Fibroblast of skin of left quadriceps (primary cell): ENCODE measurements at regions not wholly inside any gene's neighbourhood (a gene's known extent, or its start where the extent isn't known, plus 50 kb on each side); places are given as distances from the start of the nearest gene placed in this dataset.

Experiments
- DNase-seq, 2 experiments: peaks; one replicate each; pipeline ENCODE4 v3.0.0-alpha.2; 2013; ENCODE audit warnings: low read depth in 2 of 2

DNA sequence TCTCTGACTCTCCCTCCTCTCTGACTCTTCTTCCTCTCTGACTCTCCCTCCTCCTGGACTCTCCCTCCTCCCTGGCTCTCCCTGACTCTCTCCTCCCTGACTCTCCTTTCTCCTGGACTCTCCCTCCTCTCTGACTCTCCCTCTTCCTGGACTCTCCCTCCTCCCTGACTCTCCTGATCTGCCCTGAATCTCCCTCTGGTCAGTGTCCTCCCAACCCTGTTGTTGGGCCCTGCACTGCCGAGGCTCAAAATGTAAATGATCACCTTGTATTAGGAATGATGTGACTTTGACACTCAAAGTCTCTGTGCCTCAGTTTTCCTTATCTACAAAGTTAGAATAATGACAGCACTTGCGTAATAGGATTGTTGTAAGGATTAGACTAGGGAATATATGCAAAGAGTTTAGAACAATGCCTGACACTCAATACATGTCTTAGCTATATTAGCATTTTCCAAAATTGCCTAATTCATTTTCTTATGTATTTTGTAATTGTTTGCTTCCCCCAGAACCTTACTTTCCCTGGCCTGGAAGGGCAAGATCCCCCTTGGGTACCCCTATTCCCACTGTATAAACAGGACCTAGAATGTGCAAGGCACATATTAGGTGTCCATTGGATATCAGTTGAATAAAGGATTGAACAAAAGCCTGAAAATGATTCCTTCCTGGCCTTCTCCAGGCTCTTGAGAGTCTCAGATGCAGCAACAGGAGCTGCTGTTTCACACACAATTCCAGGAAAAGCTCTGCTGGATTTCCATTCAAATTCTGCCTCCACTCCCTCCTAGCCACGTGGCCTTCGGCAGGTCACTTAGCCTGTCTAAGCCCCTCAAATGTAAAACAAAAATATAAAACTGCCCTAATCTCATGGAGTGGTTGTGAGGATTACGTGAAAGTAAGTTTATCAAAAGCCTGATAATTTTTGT is 170.1 kb downstream of the INHBB start:
- no peak for DNase-seq

DNA sequence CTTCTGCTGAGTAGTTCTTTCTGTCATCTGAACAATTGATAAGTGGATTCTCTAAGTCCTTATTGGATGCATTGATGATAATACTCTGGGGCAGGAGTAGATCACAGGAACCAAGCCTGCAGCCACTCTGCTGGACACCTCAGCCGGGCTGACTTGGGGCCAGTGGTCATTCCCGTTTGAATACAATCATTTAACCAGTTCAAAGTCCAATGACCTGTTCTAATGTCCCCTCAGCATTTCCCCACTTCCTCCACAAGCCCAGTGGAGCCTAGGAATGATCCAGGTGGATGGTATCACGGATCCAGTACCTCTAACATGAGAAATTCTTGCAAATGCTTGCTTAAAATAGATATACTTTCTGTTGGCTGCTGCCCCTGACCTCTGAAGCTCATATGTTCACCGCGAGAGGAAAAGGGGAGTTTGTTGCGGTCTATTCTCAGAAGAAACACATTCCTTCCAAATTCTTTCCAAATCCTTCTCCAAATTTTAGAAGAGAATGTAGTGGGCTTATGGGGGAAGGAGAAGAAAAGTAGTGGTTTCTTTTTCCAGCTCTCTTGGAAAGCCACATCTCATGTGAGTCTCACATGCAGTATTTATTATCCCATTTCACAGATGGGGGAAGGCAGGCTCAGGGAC is 170.9 kb downstream of the INHBB start:
- DNase-seq = peak in 1 of 2 experiments; percentile 28

DNA sequence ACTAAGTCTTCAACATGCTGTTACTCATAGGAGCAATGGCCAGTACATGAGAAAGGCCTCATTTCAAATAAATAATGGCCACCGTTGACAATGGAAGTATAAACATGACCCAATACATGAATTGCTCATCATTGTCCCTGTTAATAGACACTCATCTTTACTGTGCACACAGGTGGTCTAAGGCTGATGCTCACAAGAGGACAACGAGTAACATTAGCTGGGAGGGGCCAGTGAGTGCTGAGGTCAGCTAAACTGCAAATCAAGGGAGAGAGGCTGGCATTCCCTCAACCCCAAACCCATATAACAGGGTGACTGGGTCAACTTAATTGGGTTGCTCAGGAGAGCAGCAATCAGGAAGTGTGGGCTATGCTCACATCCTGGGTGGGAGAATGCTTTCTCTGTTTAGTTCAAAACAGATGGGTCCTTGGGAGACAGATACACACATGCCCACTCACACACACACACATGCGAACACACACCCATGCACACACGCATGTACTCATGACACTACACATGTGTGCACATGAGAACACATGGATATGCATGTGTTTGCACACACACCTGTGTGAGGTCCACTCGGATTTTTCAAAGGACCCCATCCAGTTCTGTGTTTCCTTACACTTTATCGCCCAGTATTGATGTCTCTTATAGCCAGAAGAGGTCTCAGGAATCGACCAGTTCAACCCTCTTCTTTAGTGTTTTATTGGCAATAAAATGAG is 172.0 kb downstream of the INHBB start:
- DNase-seq = no peak

DNA sequence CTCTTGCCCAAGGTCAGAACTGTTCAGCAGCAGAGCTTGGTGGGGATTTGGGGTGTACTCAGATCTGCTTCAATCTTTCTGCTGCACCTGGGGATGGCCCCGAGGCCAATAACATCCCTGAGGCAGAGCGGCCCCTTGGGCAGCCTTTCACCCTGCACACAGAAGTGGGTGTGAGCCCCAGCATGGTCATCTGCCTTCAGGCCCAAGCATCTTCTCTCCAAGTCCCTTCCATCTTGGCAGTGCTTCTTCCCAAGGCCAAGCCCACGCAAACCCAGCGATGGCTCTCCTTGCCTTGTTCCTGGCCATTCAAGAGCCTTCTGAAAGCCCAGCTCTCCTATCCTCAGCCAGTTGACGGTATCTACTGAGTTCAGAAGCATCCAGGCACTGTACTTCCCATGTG is 172.9 kb downstream of the INHBB start:
- DNase-seq = no peak

DNA sequence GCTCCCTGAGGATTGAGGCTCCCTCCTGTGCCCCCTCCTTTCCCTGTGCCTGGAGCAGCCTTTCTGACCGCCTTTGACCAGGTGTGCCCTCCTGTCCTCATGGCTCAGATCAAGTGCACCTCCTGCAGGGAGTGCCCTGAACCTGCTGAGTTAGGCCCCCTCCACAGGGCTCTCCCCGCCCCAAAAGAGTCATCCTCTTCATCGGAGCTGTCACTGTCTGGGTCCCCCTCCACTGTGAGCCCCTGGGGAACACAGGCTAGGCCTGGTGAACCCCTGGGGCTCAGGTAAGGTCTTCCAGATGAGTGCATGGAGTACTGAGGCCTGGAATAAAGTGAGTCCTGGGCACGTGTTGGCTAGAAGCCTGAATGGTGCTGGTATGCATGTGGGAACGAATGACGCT is 173.5 kb downstream of the INHBB start:
- DNase-seq = no peak

DNA sequence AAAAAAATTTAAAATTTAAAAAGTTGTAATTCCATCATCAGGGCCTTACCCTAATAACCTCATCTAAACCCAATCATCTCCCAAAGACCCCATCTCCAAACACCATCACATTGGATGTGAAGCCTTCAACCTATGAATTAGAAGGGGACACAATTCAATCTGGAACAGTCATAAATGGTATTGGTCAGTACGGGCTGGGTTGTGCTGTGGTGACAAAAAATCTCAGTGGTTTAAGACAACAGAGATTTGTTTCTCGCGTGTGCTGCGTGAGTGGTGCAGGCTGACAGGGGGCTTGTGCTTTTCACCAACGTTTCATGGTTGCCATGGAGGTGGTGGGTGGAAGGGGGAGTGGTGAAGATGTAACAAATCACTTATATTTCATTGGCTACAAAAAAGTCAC is 174.5 kb downstream of the INHBB start:
- DNase-seq = no peak

DNA sequence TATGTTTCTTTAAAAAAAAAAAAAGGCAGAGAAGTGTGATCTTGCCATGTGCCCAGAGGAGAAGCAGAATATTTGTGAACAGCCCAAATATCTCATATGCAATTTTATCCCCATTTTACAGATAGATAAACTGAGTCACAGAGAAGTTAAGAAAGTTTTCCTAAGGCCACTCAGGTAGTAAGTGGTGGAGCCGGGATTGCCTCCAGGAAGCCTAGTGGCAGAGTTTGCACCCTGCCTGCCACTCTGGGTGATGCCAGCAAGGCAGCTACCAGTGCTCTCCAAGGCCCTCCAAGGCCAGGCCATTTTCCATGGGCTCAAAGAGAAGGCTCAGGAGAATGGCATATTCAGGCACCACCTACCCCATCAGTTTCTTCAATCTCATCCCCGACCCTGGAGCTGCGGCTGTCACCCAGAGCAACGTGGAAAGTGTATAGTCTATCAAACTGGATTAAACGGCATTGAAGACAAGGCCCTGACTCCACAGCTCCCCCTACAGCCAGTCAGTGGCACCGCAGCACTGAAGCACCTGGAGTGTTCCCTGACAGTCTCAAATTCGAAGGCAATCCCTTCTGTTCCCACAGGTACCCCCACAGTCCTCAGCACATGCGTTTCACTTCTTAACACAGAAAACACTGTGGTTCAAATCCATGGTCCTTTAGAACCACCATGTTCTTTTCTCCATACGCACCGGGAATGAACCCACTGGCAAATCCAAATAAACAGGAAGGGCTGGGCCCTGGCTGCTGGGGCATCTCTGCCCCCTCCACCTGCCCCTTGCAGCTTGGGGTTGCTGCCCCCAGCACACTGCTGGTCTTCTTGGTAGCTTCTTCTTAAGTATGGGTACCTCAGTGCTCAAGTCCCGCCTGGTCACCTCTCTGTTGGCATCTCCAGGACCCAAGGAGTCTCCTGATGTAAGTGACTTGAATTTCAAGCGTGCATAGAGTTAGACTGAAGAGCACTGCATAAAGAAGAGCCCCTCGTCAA is 175.3 kb downstream of the INHBB start:
- DNase-seq = no peak

DNA sequence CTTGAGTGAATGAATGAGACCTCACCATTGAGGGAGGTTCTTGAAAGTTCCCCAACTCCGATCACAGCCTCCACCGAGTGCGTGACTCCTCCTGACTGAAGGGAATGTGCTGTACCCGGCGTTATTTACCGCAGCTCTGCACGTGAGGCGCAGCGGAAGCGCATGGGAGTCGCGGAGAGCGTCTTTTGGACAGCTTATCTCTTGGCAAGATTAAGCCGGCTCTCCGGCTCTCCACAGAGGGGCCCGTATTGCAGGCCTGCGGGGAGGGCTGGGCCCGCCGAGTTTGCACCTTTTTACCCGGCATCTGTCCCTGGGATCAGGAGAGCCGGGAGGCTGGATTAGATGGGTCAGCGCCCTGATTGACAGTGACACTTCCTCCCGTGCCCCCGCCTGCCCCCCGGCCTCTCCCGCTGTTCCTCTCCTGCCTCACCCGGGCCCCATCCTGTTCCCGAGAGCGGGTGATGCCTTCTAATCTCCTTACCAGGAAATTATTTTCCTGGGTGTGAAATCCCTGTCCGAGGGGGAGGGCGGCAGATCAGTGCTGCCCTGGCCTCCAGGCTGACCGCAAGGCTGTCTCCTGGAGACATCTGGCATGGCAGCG is 176.3 kb downstream of the INHBB start:
- no peak for DNase-seq

DNA sequence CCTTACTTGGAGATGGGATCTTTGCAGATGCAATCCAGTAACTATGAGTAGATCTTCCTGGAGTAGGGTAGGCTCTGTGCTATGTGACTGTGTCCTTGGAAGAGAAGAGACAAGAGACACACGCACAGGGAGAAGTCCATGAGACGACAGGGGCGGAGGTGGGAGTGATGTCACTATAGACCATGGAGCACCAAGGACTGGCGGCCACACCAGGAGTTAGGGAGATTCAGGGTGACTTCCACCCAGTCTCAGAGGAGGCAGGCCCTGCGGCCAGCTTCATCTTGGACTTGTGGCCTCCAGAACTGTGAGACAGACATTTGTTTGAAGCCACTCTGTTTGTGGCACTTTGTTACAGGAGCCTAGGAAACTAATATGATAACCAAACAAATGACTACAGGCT is 177.8 kb downstream of the INHBB start:
- DNase-seq = no peak

DNA sequence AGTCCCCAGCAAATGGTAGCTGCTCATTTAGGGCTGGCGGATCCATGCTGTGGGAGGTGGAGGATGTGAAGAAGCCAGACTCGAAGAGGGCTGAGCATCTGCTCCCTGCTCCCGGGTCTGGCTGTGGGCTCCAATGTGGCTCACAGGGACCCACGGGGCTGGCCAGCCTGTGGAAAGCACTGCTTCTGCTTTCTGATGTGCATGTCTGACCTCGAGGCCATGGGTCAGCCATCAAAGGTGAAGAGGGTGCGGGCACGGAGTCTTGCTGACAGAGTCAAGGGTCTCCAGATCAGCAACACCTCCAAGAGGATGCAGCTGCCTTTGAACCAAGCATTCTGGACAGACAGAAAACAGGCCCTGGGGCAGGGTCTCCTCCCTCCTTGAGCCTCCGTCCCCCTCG is 178.2 kb downstream of the INHBB start:
- no peak for DNase-seq

DNA sequence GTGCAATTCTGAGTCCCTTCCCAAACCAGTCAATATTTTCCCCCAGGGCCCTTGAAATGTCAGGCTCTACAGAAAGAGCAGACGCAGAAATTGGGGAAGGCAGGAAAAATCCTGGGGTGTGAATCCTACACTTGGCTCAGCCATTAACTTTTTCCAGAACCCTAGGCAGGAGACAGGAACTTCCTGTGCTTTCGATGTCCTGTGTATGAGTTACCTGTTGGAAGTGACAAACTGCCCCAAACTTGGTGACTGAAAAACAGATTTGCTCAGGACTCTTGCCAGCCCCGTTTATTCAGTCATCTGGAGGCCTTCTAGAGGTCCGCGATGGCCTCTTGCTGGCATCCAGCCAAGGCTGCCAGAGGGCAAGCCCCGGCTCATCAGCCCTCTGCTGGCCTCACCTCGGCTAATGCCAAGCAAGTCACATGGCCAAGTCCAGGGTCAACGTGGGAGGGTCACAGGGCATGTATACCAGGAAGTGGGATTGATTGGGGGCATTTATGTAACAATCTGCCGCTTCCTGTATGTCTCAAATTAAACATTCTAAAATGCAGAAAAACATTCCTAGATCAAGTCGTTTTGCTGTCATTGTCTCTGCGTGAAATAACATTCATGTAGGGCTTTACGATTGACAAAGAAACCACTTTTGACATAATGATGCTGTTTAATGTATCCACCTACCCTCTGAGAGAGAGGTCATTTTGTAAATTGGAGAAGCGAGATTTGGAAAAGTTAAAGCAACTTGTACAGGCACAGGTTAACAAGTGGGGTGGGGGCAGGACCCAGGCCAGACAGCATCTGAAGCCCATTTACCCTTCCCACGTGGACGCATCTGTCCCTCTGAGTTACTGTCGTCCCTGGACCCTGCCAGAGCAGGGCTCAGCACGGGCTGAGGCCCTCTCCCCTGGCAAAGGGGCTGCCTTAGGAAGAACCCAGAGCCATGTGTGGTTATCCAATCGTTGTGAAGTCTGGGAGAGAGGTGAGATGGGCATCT is 179.4 kb downstream of the INHBB start:
- no peak for DNase-seq

DNA sequence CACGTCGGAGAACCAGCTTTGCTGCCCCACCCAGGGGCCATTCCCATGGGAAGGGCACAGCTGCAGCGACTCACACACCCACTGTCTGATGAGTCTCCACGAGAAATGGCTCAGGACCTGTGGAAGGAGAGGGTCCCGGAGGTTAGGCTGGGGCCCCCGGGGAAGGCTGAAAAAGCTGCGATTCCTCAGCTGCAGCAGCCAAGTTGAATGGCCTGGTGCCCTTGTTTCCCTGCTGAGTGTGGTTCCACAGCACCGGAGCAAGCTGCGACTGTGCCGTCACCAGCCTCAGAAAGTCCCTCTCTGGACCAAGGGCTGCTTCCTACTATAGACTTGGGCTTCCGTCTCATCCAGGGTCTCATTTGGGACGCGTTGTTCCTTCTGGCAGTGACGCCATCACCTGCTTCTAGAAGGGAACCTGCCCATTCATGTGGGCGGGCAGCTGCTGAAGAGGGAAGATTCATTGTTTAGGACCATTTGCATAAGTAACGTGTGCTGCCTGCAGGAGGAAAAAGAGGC is 180.2 kb downstream of the INHBB start:
- no peak for DNase-seq

DNA sequence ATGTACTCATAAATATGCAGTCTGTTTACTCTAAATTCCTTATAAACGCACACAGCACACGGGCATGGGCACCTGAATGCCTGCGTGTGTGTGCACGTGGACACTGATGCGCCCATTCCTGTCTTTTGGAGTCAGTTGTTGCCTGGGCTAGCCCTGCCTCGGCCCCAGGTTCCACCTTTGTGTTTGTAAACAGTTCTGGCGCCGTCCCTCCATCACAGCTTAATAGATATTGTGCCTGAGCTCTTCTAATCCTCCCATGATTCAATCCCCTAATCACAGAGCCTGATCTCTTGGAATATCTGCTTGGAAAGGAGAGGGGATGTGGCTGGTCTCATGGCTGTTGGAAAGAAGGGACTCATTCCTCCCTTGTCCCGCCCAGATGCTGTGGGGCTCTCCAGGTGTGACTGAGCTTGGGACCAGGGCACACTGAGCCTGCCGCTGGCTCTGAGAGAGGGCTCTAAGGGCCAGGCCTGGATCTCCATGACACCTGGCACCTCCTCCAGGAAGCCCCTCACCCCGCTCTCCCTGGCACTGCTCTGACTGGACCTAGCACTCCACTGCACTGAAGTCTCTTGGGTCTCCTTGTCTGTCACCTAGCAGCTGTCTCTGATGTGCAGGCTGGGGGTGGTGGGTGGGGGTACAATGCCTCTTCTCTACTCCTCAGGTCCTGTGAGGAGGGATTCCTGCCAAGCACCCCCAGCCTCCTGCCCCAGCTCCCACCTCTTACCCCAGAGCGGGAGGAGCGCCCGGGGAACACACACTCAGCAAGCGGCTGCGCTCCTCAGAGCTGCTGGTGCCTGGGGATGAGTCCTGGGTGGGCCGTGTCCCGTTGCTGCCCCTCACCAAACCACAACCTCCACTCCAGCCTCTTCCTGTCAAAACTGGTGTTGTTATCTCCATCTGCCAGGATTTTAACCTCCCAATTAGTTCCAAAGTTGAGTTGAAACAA is 181.3 kb downstream of the INHBB start:
- DNase-seq = no peak

DNA sequence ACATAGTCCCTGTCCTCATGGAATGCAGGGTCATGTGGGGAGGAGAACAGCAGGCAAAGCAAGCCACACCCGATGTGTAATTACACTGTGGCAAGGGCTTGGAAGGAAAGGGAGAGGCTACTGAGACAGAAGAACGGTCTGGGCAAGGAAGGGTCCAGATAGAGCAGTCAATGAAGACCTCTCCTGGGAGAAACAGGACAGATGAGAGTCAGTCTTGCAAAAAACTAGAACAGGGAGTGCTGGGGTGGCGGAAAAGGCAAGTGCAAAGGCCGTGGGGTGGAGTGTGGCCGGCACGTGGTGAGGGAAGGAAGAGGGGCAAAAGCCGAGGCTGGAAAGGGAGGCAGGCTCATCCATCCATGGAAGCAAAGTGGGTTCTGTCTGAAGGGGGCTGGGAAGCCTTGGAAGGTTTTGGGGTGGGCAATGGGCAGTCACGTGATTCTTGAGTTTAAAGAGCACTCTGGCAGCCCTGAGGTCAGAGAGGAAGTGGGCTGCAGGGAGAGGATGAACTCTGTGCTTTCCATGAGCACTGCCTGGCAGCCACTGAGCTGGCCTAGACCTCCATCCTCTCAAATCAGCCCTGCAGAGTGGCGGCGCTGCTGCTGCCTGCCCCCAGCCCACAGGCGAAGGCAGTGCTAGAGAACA is 182.2 kb downstream of the INHBB start:
- no peak for DNase-seq

DNA sequence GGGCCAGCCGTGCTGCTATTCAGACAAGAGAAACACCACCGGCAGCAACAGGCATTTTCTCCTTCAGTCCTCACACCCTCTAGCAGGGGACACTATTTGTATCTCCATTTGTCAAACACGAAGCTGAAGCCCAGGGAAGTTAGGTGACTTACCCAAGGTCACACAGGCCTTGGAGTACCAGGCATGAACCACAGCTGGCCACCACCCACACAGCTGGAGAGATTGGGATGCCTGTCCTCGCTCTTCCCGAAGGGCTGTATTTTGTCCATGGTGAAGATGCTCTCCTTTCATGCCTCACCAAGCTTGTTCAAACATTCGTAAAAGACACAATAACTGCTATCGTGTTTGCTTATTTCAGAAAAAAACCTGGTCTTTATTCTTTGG is 182.7 kb downstream of the INHBB start:
- DNase-seq = no peak

DNA sequence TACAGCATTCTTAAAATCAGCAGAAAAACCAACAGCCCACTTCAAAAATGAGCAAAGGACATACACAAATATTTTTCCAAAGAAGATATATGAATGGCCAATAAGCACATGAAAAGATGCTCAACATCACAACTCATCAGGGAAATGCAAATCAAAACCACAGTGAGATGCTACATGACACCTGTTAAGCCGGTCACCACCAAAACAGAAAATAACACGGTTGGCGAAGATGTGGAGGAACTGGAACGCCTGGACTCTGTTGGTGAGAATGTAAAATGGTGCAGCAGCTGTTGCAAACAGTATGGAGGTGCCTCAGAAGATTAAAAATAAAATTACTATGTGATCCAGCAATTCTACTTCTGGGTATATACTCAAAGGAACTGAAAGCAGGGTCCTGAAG is 184.8 kb downstream of the INHBB start:
- DNase-seq = no peak

DNA sequence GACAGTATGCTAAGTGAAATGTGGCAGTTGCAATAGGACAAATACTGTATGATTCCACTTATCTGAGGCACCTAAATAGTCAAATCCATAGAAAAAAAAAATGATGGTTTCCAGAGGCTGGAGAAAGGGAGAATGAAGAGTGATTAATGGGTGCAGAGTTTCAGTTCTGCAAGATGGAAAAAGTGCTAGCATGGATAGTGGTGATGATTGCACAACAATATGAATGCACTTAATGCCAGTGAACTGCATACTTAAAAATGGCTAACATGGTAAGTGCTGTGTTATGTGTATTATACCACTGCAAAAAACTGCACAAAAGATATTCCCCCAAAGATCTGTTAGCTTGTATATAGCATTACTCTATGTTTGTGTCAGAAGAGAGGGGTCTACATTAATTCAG is 185.4 kb downstream of the INHBB start:
- peak in 1 of 2 experiments; percentile 12 for DNase-seq
